GM12878 (cell line): ENCODE measurements at regions not wholly inside any gene's neighbourhood (a gene's known extent, or its start where the extent isn't known, plus 50 kb on each side); places are given as distances from the start of the nearest gene placed in this dataset.

Experiments
- ATAC-seq: fragments of 200-7000 bp; cut with Tn5 transposase; 3 replicates; pipeline ENCODE4 v1.9.1; 2020; ENCODE audit warnings: mild to moderate bottlenecking, moderate library complexity
- BruUV-seq: library from RNA; stranded (reverse); fragments of 400-500 nt; replicated peaks from 2 replicates; lab custom pipeline; 2021; lab: Mats Ljungman, UMichigan
- CTCF ChIA-PET: fragments of 300-600 bp; sonication (Branson Sonifier 250); formaldehyde crosslinking; extraction: SDS; loops from one replicate; lab custom pipeline; 2021; ENCODE audit warnings: inconsistent platforms; lab: Yijun Ruan, JAX
- POLR2A ChIA-PET: fragments of 350-600 bp; formaldehyde crosslinking; extraction: SDS; loops from one replicate; lab custom pipeline; 2021; ENCODE audit warnings: inconsistent platforms; lab: Charles Lee
- RAD21 ChIA-PET: fragments of 300-600 bp; sonication (Branson Sonifier 250); formaldehyde crosslinking; loops from one replicate; lab custom pipeline; 2023; ENCODE audit warnings: antibody characterized with exemption; ENCODE audit not compliant: unreplicated experiment; lab: Charles Lee
- SMC1A ChIA-PET: fragments of 300-600 bp; sonication (Branson Sonifier 250); formaldehyde crosslinking; loops from one replicate; lab custom pipeline; 2023; ENCODE audit not compliant: unreplicated experiment, uncharacterized antibody; lab: Charles Lee
- DNase-seq: peaks from one replicate; pipeline ENCODE4 v3.0.0-alpha.2; 2011; ENCODE audit warnings: low read depth, low spot score
- FAIRE-seq: peaks from 3 replicates; lab custom pipeline; 2011; peaks lifted over from hg19 to GRCh38; lab: Jason Lieb, UNC
- H2AFZ ChIP-seq: 2 replicates; pipeline ENCODE4 v1.6.0; 2011; ENCODE audit warnings: low read depth, low read length, control low read depth; ENCODE audit not compliant: control insufficient read depth
- H3K27ac ChIP-seq: 2 replicates; pipeline ENCODE4 v1.5.1; 2011; ENCODE audit warnings: control low read depth; ENCODE audit not compliant: control insufficient read depth, insufficient read depth
- H3K27me3 ChIP-seq, 2 experiments: replicated peaks in 1 of 2; 2 replicates each; pipeline versions ENCODE4 v1.6.0 to v1.6.1; 2011; ENCODE audit warnings: low read length in 1 of 2; ENCODE audit not compliant: control insufficient read depth in 2 of 2, insufficient read depth in 2 of 2
- H3K36me3 ChIP-seq, 2 experiments: 2 replicates each; pipeline ENCODE4 v1.5.1; 2011; ENCODE audit warnings: low read length in 1 of 2; ENCODE audit not compliant: control insufficient read depth in 2 of 2, insufficient read depth in 2 of 2
- H3K4me1 ChIP-seq: 2 replicates; pipeline ENCODE4 v1.6.1; 2011; ENCODE audit warnings: mild to moderate bottlenecking, low read length, moderate library complexity, mixed read lengths; ENCODE audit not compliant: control insufficient read depth, insufficient read depth
- H3K4me2 ChIP-seq: 2 replicates; pipeline ENCODE4 v1.6.0; 2011; ENCODE audit warnings: control low read depth; ENCODE audit not compliant: control insufficient read depth, insufficient read depth
- H3K4me3 ChIP-seq: fragments of 200-600 bp; sonication (generic); 2 replicates; pipeline ENCODE4 v1.5.1; 2016
- H3K79me2 ChIP-seq: 2 replicates; pipeline ENCODE4 v1.6.0; 2011; ENCODE audit warnings: low read length; ENCODE audit not compliant: control insufficient read depth, insufficient read depth
- H3K9ac ChIP-seq: 2 replicates; pipeline ENCODE4 v1.8.0; 2011; ENCODE audit warnings: low read length, control low read depth, mixed read lengths; ENCODE audit not compliant: control insufficient read depth, insufficient read depth
- H3K9me3 ChIP-seq: replicated peaks from 3 replicates; pipeline ENCODE4 v1.5.1; 2011; ENCODE audit warnings: mild to moderate bottlenecking, low read length; ENCODE audit not compliant: control insufficient read depth, insufficient read depth
- H4K20me1 ChIP-seq: 2 replicates; pipeline ENCODE4 v1.6.0; 2011; ENCODE audit not compliant: control insufficient read depth, insufficient read depth
- ASH2L ChIP-seq: fragments of 300-600, 200-600 bp; sonication (generic); IDR thresholded peaks from 2 replicates; pipeline ENCODE4 v1.6.1; 2017; ENCODE audit warnings: low read depth, mild to moderate bottlenecking, borderline replicate concordance
- CEBPB ChIP-seq, 2 experiments: fragments of 150-350 bp in 1 of 2; IDR thresholded peaks; 2 replicates each; pipeline ENCODE4 v1.6.1; 2012 to 2014; ENCODE audit warnings: low read depth in 2 of 2, low read length in 2 of 2, borderline replicate concordance in 1 of 2, inconsistent platforms in 1 of 2
- FOS ChIP-seq: IDR thresholded peaks from 3 replicates; pipeline ENCODE4 v1.6.1; 2011; ENCODE audit warnings: borderline replicate concordance; ENCODE audit not compliant: insufficient read length; ENCODE audit errors: extremely low read depth
- MEF2A ChIP-seq: IDR thresholded peaks from 2 replicates; pipeline ENCODE4 v1.6.1; 2011; ENCODE audit warnings: low read depth, mild to moderate bottlenecking, low read length, moderate library complexity; ENCODE audit not compliant: insufficient read depth
- MTA2 ChIP-seq: fragments of 450-650 bp; IDR thresholded peaks from 2 replicates; pipeline ENCODE4 v1.6.1; 2016; ENCODE audit warnings: low read depth, mild to moderate bottlenecking, moderate library complexity
- MXI1 ChIP-seq: fragments of 150-350 bp; IDR thresholded peaks from 2 replicates; pipeline ENCODE4 v1.6.1; 2011; ENCODE audit warnings: low read depth, mild to moderate bottlenecking, inconsistent platforms, low read length, improper control_type of control experiment
- NFXL1 ChIP-seq: fragments of 450-650 bp; IDR thresholded peaks from 2 replicates; pipeline ENCODE4 v1.6.1; 2017; ENCODE audit warnings: antibody characterized with exemption, mild to moderate bottlenecking, borderline replicate concordance
- PAX5 ChIP-seq: IDR thresholded peaks from 2 replicates; pipeline ENCODE4 v1.6.1; 2011; ENCODE audit warnings: low read depth, low read length, borderline replicate concordance
- RELA ChIP-seq: fragments of 450-650 bp; IDR thresholded peaks from 2 replicates; pipeline ENCODE4 v1.8.0; 2014; ENCODE audit warnings: borderline replicate concordance; ENCODE audit not compliant: partially characterized antibody
- SREBF1 ChIP-seq: IDR thresholded peaks from 2 replicates; pipeline ENCODE4 v1.6.1; 2012; ENCODE audit warnings: mild to moderate bottlenecking, low read length
- SRF ChIP-seq, 2 experiments: IDR thresholded peaks; 2 replicates each; pipeline ENCODE4 v1.6.1; 2011; ENCODE audit warnings: low read depth in 2 of 2, low read length in 2 of 2, mild to moderate bottlenecking in 1 of 2, moderate library complexity in 1 of 2
- STAT1 ChIP-seq: fragments of 450-650 bp; conservative IDR thresholded peaks from 2 replicates; pipeline ENCODE4 v1.6.1; 2014; ENCODE audit warnings: antibody characterized with exemption, mild to moderate bottlenecking
- TCF12 ChIP-seq: IDR thresholded peaks from 2 replicates; pipeline ENCODE4 v1.6.1; 2011; ENCODE audit warnings: low read depth, mild to moderate bottlenecking, low read length
- WRNIP1 ChIP-seq: IDR thresholded peaks from 2 replicates; pipeline ENCODE4 v1.6.1; 2011; ENCODE audit warnings: low read depth, low read length, improper control_type of control experiment, borderline replicate concordance
- WGBS: methylation state at CpG from one replicate; pipeline ENCODE4 v1.1.6; 2016; ENCODE audit warnings: low lambda C conversion rate; ENCODE audit not compliant: insufficient replicate concordance, insufficient coverage; ENCODE audit errors: missing lambda C conversion rate; 5-methylcytosine and 5-hydroxymethylcytosine counted together
- in situ Hi-C: fragments of 300-500 bp; cut with MboI; formaldehyde crosslinking; loops from 9 replicates; pipeline ENCODE4 v1.14.3; 2018; ENCODE audit warnings: mixed read lengths
- intact Hi-C: fragments of 100-400 bp; cut with micrococcal nuclease; formaldehyde crosslinking; loops from one replicate; pipeline ENCODE4 v1.14.2; 2022; ENCODE audit not compliant: unreplicated experiment
- TF ChIP-seq, protein P1 (sequence below): IDR thresholded peaks from 2 replicates; pipeline ENCODE4 v1.6.1; 2012; ENCODE audit warnings: low read depth, low read length, improper control_type of control experiment
- TF ChIP-seq, protein P2 (sequence below): fragments of 450-650 bp; IDR thresholded peaks from 2 replicates; pipeline ENCODE4 v1.6.1; 2014; ENCODE audit warnings: mild to moderate bottlenecking

- TF ChIP-seq SREBF1 (no peak), STAT1 (no peak), PAX5 (no peak), ASH2L (no peak), FOS (no peak), NFXL1 (no peak), MXI1 (no peak)
- no peaks in the 10 kb centered on the region for H3K9me3 ChIP-seq
- no peaks in the 10 kb centered on the region for H4K20me1 ChIP-seq
- ATAC-seq = no peak
- no peak overlapping the region for H3K4me3 ChIP-seq
- H3K79me2 ChIP-seq = no peaks in the 10 kb centered on the region
- SMC1A ChIA-PET = no interaction called here
- no peak for DNase-seq
- H3K9ac ChIP-seq = no peak overlapping the region
- in situ Hi-C loops = no loop called here
- H3K36me3 ChIP-seq = no peaks in the 10 kb centered on the region
- no peak overlapping the region for H2AFZ ChIP-seq
- POLR2A ChIA-PET = no interaction called here
- no peak overlapping the region for H3K27ac ChIP-seq
- CTCF ChIA-PET = no interaction called here
- intact Hi-C loops = no loop called here
- WGBS = 3% methylated on average over 4 of the region's 4 CpGs
- RAD21 ChIA-PET = no interaction called here
- no peak for FAIRE-seq
- H3K27me3 ChIP-seq = no peaks in the 10 kb centered on the region
- H3K4me2 ChIP-seq = no peak overlapping the region
- no peaks in the 10 kb centered on the region for H3K4me1 ChIP-seq
- BruUV-seq = no TSS peak
Observed at GRCh38 chr2:235144291-235144690, 192.5 kb downstream of the SH3BP4 start.

- intact Hi-C loops = no loop called here
- Histone ChIP-seq H3K36me3 (no peaks in the 10 kb centered on the region), H3K79me2 (no peaks in the 10 kb centered on the region), H3K4me1 (no peaks in the 10 kb centered on the region), H3K4me3 (no peak overlapping the region), H3K4me2 (no peak overlapping the region), H2AFZ (no peak overlapping the region), H3K27me3 (no peaks in the 10 kb centered on the region), H3K9me3 (no peaks in the 10 kb centered on the region), H3K9ac (no peak overlapping the region), H4K20me1 (no peaks in the 10 kb centered on the region), H3K27ac (no peak overlapping the region)
- ATAC-seq = no peak
- ChIA-PET CTCF (no interaction called here), POLR2A (no interaction called here), SMC1A (interaction anchor here (1.4 kb wide), 1 partner anchor 19 kb away, joined by 3 read pairs; no protein-coding TSS in a partner anchor), RAD21 (no interaction called here)
- no TSS peak for BruUV-seq
- 0% methylated on average over 1 of the region's 1 CpG for WGBS
- DNase-seq = no peak
- no peak for FAIRE-seq
- in situ Hi-C loops = no loop called here
- TF ChIP-seq CEBPB (IDR thresholded peaks at IDR 0.05; ENCODE audit: borderline replicate concordance in 1 of 2, low read depth in 2 of 2, low read length in 2 of 2) (no peak), MTA2 (no peak), RELA (no peak), SRF (IDR thresholded peaks at IDR 0.05; ENCODE audit: low read depth in 2 of 2, low read length in 2 of 2) (no peak), TCF12 (no peak), WRNIP1 (no peak), MEF2A (no peak)
- TF ChIP-seq, protein P1, sequence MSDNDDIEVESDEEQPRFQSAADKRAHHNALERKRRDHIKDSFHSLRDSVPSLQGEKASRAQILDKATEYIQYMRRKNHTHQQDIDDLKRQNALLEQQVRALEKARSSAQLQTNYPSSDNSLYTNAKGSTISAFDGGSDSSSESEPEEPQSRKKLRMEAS = no peak
- TF ChIP-seq, protein P2, sequence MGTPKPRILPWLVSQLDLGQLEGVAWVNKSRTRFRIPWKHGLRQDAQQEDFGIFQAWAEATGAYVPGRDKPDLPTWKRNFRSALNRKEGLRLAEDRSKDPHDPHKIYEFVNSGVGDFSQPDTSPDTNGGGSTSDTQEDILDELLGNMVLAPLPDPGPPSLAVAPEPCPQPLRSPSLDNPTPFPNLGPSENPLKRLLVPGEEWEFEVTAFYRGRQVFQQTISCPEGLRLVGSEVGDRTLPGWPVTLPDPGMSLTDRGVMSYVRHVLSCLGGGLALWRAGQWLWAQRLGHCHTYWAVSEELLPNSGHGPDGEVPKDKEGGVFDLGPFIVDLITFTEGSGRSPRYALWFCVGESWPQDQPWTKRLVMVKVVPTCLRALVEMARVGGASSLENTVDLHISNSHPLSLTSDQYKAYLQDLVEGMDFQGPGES = no peak
Observed at GRCh38 chr2:235146206-235146605, 194.4 kb downstream of the SH3BP4 start.
